ELR (cell line): ENCODE measurements at regions not wholly inside any gene's neighbourhood (a gene's known extent, or its start where the extent isn't known, plus 50 kb on each side); places are given as distances from the start of the nearest gene placed in this dataset.
A peak's percentile ranks its signal among the peaks of the same experiment; 100 is the strongest.

Source experiments
- DNase-seq: peaks from one replicate; pipeline ENCODE4 v3.0.0-alpha.2; 2015; ENCODE audit warnings: low read depth

DNA sequence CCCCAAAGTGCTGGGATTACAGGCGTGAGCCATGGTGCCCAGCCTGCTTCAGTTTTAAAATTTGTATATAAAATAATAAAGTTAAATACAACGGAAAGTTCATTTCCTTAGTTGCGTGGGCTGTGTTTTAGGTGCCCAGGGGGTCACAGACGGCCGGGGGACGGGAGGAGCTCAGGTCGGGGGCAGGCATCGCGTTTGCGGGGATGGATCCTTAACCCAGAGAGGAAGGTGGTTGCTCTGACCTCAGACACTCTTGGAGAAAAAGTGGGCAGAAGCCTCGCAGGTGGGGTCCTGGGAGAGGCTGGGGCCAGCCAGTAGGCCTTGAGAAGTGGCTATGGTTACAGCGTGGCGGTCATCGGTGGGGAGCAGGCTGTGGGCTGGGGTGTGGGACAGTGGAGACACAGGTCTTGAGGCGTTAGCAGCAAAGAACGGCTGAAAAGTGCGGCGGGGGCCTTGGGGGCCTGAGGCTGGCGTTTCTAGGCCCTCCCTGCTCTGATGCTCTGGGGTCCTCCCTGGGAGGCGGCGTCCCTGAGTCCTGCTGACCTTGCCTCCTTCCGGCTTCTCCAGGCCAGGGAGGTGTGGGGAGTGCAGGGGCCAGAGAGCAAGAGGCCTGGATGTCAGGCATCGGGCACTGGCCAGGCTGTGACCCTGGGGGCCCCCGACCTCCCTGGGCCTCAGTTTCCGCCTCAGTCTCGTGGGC lies 54.4 kb downstream of the UNCX start:
- DNase-seq: no peak

DNA sequence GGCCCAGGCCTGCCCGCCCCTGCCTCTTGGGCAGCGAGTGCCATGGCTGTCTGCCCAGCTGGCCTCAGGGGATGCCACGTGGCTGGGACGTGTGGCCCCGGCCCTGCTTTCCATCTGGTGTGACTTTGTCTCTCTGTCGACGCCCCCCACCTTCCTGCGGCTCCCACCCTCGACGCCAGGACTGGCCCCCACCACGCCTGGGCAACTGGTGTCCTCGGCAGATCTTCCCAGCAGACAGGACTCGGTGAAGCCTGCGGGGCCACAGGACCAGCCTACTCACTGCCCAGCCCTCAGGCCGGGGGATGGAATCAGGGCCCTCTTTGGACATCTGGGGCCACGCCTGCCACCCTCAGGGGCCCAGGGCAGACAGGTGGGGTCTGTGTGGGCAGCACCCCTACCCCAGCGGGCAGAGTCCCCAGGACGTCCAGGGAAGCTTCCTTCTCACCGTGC lies 55.1 kb downstream of the UNCX start:
- no peak for DNase-seq

DNA sequence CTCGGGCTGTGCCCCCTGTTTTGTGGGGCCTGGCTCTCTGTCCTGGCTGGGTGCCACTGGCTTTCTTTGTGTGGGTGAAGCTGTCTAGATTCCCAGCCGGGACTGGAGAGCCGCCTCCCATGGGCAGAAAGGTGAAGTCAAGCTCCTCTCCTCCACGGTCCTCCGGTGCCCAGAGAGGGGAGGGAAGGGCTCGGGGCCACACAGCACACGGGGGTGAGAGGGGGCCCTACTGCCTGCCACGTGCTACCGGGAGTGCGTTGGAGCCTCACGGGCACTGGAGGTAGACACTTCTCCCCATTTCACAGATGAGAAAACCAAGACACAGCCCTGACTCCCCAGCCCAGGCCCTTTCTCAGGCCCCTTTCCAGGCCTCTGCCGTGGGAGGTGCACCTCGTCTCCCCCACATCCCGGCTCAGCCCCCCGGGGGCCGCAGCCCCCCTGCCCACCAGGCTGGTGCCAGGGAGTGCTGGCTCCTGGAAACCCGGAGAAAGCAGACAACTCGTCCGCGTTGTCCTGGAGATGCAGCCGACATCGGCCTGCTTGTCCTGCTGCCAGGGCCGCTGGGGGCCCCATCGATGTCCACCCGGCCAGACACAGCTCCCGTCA lies 55.8 kb downstream of the UNCX start:
- DNase-seq: no peak

DNA sequence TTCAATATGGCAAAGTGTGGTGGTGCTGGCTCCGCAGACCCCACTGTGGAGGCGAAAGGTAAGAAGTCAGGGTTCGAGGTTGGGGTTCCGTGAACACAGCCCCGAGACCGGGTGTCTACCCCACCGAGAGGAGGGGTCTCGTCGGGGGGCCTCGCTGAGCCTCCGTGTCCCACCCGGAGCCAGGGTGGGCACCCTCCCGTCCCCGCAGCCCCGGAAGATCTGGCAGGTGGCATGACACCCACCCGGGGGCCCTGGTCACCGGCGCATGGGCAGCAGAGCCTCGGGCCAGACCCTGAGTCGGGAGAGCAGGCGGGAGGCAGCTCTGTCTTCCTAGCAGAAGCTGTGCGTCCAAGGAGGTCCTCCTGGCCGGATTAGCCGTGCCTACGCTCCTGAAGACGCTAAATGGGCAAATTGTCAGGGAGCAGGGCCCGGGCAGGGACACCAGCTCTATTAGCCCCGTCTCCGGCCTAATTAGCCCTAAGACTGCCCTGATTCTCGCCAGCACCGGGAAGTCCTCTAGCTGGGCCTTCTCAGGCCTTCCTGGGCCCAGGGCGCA lies 56.4 kb downstream of the UNCX start:
- DNase-seq: no peak

DNA sequence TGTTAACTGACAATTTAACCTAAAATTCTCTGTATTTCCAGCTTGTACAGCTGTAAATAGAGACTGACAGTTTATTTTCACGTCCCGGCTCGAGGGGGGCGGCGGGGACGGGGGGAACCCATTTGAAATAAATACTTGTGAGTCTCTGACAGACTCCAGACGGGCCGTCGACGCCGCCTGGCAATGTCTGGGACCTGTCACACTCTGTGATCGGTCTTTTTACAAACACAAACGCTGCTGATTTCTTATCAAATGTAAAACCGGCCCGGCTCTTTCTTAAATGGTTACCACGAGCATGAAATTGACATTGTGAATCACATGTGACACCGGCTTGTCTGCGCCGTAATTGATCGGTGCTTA lies 57.0 kb downstream of the UNCX start:
- DNase-seq: no peak

DNA sequence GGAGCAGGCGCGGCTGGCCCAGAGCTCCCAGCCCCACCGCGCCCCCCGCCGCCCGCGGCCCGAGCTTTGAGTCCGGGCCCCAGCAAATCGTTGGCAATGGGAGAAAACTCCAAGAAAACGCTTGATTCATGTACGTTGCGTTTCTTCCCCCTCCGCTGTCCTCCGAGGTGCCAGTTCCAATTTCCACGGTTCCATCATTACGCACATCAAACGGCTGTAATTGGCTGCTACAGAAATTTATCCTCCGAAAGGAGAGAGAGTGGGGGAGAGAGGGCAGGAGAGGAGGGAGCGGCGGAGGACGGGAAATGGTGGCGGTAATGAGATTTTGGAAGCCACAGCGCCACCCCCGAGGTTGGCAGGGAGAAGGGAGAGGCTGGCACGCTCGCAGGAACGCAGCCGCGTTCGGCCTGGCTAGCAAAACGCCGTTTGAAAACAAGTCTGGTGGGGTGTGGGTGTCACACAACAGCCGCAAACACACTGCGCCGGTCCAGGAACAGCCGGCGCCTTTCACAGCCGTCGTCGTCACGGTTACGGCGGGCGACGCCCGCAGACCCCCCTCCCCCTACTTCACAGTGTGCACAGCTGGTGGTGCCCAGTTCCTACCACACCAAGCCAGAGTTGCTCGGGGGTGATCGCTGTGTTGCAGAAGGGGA lies 57.5 kb downstream of the UNCX start:
- no peak for DNase-seq

DNA sequence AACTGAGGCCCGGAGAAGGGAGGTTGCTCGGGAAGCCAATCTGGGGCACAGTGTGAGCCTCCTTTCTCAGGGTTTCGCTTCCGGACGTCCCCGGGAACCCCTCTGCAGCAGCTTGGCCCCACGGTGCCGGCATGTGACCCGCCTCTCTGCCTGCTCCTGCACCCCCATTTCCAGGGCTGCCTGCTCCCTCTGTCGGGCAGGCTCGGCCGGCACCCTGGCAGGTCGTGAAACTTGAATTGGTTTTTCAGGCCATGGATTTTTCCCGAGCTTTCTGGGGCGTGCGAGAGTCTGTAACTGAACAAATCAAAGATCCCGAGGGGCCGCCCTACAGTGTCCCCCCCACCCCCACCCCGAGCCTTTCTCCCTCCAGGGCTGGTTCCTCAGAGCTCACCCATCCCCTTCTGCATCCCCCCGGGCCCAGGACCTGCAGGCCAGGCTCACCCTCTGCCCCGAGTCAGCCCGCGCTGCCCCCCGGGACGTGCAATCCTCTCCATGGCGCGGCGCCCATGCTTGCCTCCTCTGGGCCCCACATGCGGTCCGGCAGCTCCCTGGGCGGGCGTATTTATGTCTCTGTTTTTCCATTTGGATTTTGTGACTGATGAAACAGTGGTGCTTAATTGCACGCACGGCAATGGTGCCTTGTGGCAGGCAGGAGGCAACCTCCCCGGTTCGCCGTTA lies 58.1 kb downstream of the UNCX start:
- peak; percentile 18 for DNase-seq

DNA sequence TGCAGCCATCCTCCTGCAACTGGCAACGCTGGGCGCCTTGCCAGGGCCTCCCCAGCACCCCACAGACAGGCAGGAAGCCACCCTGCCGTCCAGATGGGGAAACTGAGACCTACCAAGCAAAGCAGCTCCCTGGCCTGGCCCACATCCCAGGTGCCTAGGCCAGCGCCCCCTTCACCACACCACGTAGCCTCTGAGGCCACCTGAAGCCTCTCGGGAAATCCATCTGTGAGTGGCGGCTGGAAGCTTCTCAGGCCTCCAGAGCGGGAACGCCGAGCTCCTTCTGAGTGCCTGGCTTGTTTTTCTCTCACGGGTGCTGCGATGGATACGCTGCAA lies 58.7 kb downstream of the UNCX start:
- no peak for DNase-seq

DNA sequence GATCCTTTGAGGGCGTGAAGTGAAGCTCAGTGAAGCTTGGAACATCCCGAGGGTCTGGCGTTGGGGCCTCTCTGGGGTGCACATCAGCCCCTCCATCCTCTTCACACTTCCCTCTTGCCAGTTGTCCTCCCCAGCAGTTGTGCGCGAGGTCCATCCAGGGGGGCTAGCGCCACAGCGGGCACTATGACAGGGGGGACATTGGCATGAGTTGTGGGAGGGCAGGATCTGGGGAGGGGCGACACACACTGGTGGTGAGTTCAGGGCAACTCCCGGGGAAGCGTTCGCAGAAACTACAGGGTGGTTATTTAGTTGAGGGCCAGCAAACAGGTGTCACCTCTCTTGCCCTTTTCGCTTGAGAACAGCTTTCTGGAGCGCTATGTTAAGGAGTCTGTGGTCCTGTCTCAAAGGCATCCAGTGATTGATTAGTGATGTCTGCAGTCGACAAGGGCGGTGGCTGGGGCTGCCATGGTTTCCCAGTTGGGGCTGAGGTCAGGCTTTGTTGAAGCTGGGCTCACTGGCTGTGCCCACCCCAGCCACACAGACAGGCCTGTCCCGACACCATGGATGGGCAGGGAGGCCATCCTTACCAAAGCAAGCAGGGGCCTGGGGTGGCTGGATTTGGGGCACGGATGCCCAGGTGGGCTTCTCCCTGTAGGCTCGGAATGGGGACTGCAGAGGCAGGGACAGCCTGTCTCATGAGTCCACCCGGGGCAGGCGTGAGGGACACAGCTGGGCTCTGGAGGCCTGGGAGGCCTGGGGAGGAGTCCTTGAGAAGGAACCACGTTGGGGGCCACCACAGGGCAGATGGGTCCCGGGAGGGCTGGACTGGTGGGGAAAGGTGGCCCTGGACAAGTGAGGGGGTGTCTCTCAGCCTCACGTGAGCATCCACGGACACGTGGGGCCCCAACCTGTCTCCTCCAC lies 59.4 kb downstream of the UNCX start:
- DNase-seq: no peak

DNA sequence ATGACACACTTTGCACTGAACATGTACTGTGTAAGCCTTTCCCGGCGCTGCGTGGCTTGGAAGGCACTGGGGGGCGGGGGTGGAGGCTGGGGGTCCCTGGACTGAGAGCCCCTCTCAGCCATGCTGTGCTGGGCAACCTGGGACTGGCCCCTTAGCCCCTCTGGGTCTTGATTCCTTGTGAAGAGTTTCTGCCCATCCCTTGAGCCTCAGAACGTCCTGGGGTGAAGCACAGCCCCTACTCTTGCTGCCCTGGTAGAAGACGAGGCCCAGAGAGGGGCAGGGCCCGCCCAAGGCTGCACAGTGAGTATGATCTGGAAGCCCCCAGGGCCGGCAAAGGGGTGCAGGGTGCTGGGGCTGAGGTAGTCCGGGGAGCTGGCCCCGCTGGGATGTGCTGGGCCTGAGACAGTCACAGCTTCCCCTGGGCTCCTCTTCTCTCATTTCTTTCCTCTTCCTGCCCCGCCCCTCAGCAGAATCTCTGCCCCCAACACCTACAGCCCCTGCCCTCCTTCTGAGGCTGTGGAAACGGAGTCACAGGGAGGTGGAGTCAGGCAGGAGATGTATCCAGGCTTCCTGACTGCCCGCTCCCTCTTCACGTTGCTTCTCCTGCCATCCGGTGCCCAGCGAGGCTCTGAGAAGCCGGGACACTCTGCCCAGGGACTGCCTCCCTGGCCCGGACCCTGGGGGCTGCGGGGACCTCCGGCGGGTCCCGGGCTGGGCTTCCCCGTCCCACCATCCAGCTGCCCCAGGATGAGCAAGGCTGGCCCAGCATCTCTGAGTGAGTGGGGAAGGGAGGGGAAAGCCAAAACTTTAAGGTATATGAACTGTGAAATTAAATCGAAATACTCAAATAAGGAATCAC lies 60.5 kb downstream of the UNCX start:
- DNase-seq: no peak

DNA sequence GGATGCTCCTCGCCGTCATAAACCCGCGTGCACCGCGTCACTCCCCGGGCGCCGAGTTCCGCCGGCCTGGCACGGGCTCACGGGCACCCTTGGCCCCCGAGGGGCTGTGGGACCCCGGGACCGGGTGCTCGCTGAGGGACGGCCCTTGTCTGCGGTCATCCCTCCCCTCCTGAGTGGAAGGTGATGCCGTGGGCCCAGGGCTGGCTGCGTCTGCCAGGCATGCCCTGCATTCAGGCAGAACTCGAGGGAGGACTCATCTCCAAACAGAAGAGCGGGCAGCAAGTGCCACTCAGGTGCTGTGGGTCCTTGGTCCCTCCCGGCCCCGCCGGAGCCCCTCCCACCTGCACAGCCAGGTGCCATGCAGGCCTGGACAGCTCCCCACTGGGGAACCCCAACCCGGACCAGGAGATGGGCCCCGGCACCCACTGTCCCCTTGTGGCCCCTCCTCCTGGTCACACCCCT lies 61.3 kb downstream of the UNCX start:
- DNase-seq: no peak

DNA sequence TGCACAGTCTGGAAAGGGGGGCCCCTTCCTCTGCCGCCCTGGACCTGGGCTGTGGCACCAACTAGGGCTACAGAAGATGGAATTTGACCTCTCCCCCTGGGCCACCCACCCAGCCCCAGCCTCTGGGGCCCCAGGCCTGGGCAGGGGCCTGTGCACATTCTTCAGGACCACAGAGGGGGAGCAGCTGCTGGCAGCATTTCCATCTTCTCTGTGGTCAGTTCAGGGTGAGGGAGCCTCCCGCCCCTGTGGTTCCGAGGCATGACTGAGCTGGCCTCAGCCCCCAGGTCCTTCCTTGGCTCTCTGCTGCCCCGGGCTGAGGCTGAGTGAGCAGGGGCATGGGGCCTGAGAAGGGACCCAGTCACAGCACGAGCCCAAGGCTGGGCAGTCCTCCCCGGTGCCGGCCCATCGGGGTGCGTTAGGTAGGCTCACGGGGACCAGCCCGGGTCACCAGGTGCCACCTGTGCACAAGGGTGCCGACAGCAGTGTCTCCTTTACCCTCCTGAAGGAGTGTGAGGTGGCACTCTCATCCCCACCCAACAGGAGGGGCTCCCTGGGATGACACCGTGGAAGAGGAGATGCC lies 63.2 kb downstream of the UNCX start:
- no peak for DNase-seq

DNA sequence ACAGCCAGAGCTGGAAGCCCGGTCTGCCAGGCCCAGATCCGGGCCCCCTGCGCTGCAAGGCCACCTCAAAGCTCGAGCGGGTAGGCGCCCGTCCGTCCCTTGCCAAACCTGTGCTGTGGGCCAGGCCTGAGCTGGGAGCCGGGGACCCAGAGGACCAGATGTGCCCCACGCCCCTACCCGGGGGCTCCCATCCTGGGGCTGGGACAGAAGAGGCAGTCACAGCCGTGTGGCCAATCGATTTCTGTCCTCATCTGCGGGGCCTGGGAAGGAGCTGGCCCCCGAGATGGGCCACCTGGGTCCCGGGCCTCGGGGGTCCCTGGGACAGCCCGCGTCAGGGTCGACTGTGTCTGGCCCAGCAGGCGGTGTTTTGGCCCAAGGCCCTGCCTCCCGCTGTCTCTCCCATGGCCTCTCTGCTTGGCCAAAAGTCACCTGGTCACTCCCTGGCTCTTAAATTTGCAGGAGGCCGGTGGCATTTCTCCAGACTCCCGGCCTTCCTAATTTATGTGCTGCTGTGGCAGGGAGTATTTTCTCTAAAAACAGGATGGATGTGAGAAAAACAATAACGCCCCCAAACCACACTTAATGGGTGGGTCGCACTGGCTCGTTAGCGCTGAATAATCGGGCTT lies 63.8 kb downstream of the UNCX start:
- DNase-seq: no peak

DNA sequence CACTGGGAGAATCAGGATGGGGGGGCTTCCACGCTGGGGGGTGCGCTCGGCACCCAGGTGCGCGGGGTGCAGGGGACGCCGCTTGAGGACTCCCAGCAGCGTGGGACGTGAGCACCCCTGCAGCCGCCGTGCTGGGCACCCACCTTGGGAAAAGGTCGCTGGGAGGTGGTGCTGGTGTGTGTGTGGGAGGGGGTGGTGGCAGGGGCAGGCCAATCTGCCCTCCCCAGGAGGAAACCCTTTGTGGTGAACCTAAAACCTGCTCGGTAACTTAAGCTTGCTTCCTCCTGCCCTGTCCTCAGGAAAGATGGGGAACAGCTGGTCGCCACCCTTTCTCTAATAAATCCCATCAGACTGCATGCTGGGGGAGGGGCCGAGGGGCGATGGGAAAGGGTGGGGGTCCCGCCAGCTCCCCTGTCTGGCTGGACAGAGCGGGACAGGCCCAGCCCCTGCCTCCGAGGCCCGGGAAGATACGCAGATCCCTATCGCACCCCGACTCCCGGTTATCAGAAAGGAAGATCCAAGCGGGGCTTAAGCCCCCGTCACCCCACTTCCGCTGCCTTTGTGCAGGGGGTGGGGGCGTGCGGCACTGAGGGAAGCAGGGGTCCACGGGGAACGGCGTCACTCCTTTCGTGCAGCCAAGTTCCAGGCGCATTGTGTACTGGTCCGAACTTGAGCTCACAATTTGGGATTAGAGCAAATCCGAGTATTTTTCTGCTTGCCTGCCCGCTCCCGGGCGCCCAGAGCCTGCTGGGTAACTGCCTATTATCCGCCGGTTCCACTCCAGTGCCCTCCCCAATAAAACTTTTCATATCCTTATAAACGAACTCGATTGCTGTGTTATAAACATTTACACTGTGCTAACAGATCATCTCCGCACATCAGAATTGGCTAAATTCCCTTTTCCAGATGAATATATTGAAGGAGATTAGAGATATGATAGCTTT lies 64.6 kb downstream of the UNCX start:
- DNase-seq: no peak

DNA sequence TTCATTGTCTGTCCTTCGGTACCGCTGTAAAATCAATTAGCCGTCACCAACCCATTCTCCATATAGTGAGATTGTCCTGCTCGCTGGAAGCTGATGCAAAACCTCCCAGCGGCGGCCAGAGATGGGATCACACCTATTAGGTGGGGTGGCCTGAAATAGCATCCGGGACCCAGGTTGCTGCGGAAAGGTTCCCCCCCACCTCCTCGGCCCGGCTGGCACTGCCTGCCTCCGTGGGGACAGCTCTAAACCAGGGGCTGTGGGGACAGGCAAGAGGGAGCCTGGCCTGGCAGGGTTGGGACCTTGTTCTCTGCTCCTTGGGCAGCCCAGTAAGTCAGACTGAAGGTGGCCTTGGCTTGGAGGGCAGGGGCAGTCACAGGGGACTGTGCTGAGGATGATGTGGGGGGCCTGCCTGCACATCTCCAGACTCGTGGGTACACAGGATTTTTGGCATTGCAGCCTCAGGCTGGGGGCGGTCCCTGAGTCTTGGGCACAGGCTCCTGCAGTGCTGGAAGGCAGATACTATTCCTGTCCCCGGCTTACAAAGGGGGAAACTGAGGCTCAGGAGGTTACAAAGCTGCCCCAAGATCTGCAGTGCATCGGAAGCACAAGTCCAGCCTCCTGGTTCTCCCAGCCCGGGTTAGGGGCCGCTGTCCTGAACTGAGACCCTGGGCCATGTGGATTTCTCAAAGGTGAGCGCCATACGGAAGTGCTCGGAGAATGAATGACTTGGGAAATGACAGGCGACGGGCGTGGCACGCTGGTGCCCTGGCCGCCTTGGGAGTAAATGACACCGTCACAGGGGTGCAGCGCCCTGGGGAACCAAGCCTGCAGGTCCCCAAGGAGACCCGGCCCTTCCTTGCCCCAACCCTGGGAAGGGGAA lies 65.6 kb downstream of the UNCX start:
- no peak for DNase-seq

DNA sequence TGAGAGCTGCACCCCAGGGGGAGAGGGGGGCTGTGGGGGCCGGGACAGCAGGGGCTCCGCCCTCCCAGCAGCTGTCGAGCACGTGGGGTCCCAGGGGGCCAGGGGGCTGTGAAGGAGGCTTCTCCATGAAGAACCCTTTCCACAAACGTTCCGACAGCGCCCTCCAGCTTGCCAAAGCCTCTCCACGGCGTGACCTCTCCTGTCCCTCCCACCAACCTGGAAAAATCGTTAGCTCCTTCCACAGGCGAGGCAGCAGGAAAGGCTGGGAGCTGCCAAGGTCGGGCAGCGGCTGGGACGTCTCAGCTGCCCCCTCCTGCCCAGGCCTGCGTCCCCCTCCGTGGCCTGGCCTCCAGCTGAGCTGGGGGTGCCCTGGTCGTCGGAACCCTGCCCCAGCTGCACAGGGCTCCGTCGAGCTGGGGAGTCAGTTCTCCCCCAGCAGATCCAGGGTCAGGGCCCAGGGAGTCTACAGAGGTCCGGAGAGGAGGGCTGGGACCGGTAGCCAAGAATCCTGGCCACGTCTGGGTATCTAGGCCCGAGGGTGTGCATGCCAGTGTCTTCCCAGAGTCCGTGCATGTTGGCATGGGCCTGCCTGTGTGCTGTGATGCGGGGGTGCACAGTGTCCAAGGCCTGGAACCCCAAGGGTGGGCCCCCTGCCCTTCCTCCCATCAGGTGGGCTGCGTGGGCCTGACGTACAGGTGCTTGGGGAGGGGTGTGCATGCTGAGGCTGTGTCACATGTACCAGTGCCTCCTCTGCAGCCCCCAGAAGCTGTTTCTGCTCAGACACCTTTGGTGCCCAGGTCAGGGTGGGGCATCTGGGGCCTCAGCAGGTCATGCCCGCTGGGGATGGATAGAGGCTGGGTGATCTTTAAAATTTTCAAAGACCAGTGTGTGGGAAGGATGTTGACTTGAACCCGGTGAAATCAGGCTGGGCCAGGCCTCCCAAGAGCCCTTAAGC lies 66.5 kb downstream of the UNCX start:
- no peak for DNase-seq

DNA sequence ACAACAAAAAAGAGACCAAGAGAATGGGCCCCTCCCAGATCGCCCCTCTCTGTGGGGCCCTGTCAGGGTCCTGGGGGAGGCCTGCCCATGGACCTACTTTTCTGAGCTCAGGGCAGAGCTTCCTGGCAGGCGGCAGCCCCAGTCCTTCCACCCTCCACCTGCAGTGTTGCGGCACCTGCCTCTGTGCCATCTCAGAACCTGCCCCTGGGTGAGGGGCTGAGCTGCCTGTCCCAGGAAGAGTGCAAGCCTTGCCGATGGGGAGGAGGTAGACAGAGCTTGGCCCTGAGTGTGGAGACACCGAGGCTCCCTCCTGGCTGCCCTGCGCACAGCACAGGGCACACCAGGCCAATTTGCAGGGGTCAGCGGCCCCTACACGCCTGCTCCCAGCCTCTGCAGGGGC lies 67.5 kb downstream of the UNCX start:
- no peak for DNase-seq
